GM10266 (cell line): ENCODE measurements at regions not wholly inside any gene's neighbourhood (a gene's known extent, or its start where the extent isn't known, plus 50 kb on each side); places are given as distances from the start of the nearest gene placed in this dataset.

ENCODE experiments used
- DNase-seq: peaks from one replicate; pipeline ENCODE4 v3.0.0; 2012; ENCODE audit errors: extremely low spot score
- CTCF ChIP-seq: IDR thresholded peaks from 2 replicates; pipeline ENCODE4 v1.5.1; 2012; ENCODE audit warnings: mild to moderate bottlenecking, low read depth; ENCODE audit not compliant: control insufficient read depth, insufficient read depth; ENCODE audit errors: missing control alignments

GRCh38 chrX:40157228-40158035 is 59.7 kb upstream of the BCOR start:
- DNase-seq: no peak
- TF ChIP-seq CTCF: no peak

- TF ChIP-seq CTCF: no peak
- DNase-seq: no peak
Measured at GRCh38 chrX:40156470-40157227, 58.9 kb upstream of the BCOR start.

GRCh38 chrX:40155589-40156469 is 58.1 kb upstream of the BCOR start:
- TF ChIP-seq CTCF: no peak
- no peak for DNase-seq

GRCh38 chrX:40154853-40155588 is 57.3 kb upstream of the BCOR start:
- DNase-seq: peak; percentile 71
- no peak for TF ChIP-seq CTCF

- TF ChIP-seq CTCF: no peak
- DNase-seq: no peak
Measured at GRCh38 chrX:40154250-40154852, 56.6 kb upstream of the BCOR start.
